Progenitor cell of endocrine pancreas (in vitro differentiated cells): ENCODE measurements at regions not wholly inside any gene's neighbourhood (a gene's known extent, or its start where the extent isn't known, plus 50 kb on each side); places are given as distances from the start of the nearest gene placed in this dataset.

Experiments
- DNase-seq: peaks from one replicate; pipeline ENCODE4 v3.0.0; 2021; ENCODE audit warnings: low spot score; ENCODE audit not compliant: unreplicated experiment
- H3K27ac Mint-ChIP-seq: 2 replicates; pipeline ENCODE4 v1.8.0; 2021; ENCODE audit warnings: mild to moderate bottlenecking, moderate library complexity, mixed read lengths
- H3K27me3 Mint-ChIP-seq: 2 replicates; pipeline ENCODE4 v1.8.0; 2021; ENCODE audit warnings: mixed read lengths
- H3K36me3 Mint-ChIP-seq: 2 replicates; pipeline ENCODE4 v1.8.0; 2022; ENCODE audit warnings: mixed read lengths; ENCODE audit not compliant: insufficient read depth
- H3K4me1 Mint-ChIP-seq: 2 replicates; pipeline ENCODE4 v1.8.0; 2021; ENCODE audit warnings: low read depth, mixed read lengths
- H3K4me3 Mint-ChIP-seq: 2 replicates; pipeline ENCODE4 v1.8.0; 2021; ENCODE audit warnings: low read depth, mild to moderate bottlenecking, moderate library complexity, mixed read lengths
- H3K9me3 Mint-ChIP-seq: 2 replicates; pipeline ENCODE4 v1.8.0; 2021; ENCODE audit warnings: low read depth, mixed read lengths
- CTCF ChIP-seq: fragments of 200-600 bp; sonication (generic); IDR thresholded peaks from one replicate; pipeline ENCODE4 v1.5.0; 2021; ENCODE audit warnings: antibody characterized with exemption, mild to moderate bottlenecking; ENCODE audit not compliant: unreplicated experiment

- Mint-ChIP-seq H3K27ac (no peak overlapping the region), H3K9me3 (no peaks in the 10 kb centered on the region), H3K27me3 (no peaks in the 10 kb centered on the region), H3K4me3 (no peak overlapping the region), H3K4me1 (peaks cover 13% of the 10 kb centered on the region), H3K36me3 (no peaks in the 10 kb centered on the region)
- no peak for TF ChIP-seq CTCF
- no peak for DNase-seq
Observed at GRCh38 chr3:177538048-177538749, 340.9 kb upstream of the TBL1XR1 start.

GRCh38 chr3:177538750-177539730, 341.8 kb upstream of the TBL1XR1 start:
- Mint-ChIP-seq H3K27me3 (no peaks in the 10 kb centered on the region), H3K36me3 (no peaks in the 10 kb centered on the region), H3K4me3 (no peak overlapping the region), H3K9me3 (no peaks in the 10 kb centered on the region), H3K27ac (no peak overlapping the region), H3K4me1 (peaks cover 13% of the 10 kb centered on the region)
- DNase-seq, result no peak
- no peak for TF ChIP-seq CTCF

GRCh38 chr3:177541541-177541940, 344.3 kb upstream of the TBL1XR1 start:
- no peaks in the 10 kb centered on the region for H3K27me3 Mint-ChIP-seq
- H3K4me3 Mint-ChIP-seq, result no peak overlapping the region
- no peak overlapping the region for H3K27ac Mint-ChIP-seq
- peaks cover 13% of the 10 kb centered on the region for H3K4me1 Mint-ChIP-seq
- no peak for TF ChIP-seq CTCF
- H3K9me3 Mint-ChIP-seq, result no peaks in the 10 kb centered on the region
- no peak for DNase-seq
- H3K36me3 Mint-ChIP-seq, result no peaks in the 10 kb centered on the region

GRCh38 chr3:177545964-177546363, 348.7 kb upstream of the TBL1XR1 start:
- no peaks in the 10 kb centered on the region for H3K9me3 Mint-ChIP-seq
- H3K27ac Mint-ChIP-seq, result no peak overlapping the region
- no peaks in the 10 kb centered on the region for H3K36me3 Mint-ChIP-seq
- peaks cover 4% of the 10 kb centered on the region for H3K4me1 Mint-ChIP-seq
- H3K4me3 Mint-ChIP-seq, result no peak overlapping the region
- TF ChIP-seq CTCF, result no peak
- no peaks in the 10 kb centered on the region for H3K27me3 Mint-ChIP-seq
- DNase-seq, result no peak

GRCh38 chr3:177547711-177548350, 350.5 kb upstream of the TBL1XR1 start:
- H3K27me3 Mint-ChIP-seq, result no peaks in the 10 kb centered on the region
- H3K4me3 Mint-ChIP-seq, result no peak overlapping the region
- no peaks in the 10 kb centered on the region for H3K36me3 Mint-ChIP-seq
- no peaks in the 10 kb centered on the region for H3K4me1 Mint-ChIP-seq
- no peaks in the 10 kb centered on the region for H3K9me3 Mint-ChIP-seq
- TF ChIP-seq CTCF, result no peak
- no peak overlapping the region for H3K27ac Mint-ChIP-seq
- DNase-seq, result no peak
